DMS79 (cell line): ENCODE measurements at regions not wholly inside any gene's neighbourhood (a gene's known extent, or its start where the extent isn't known, plus 50 kb on each side); places are given as distances from the start of the nearest gene placed in this dataset.
"Not testable (repeated sequence)": the region's sequence is repeated elsewhere in the genome, so short reads cannot be mapped to it uniquely, and the experiment has no call there.

Experiments used
- DNase-seq: peaks from one replicate; lab custom pipeline; 2025; lab: John Stamatoyannopoulos, UW

GRCh38 chr10:31187607-31188210 lies 131.3 kb upstream of the ZEB1 start:
- DNase-seq, result no peak

GRCh38 chr10:31188792-31189406 lies 130.1 kb upstream of the ZEB1 start:
- DNase-seq, result no peak

- DNase-seq, result no peak
Observed at GRCh38 chr10:31190488-31190887, 128.5 kb upstream of the ZEB1 start.

- no peak for DNase-seq
Observed at GRCh38 chr10:31192475-31192874, 126.5 kb upstream of the ZEB1 start.

- DNase-seq, result no peak
Observed at GRCh38 chr10:31194986-31195385, 124.0 kb upstream of the ZEB1 start.

- DNase-seq, result no peak
Observed at GRCh38 chr10:31197886-31198285, 121.1 kb upstream of the ZEB1 start.

GRCh38 chr10:31204090-31204489 lies 114.9 kb upstream of the ZEB1 start:
- no peak for DNase-seq

- DNase-seq, result no peak
Observed at GRCh38 chr10:31207636-31208035, 111.4 kb upstream of the ZEB1 start.

- DNase-seq, result no peak
Observed at GRCh38 chr10:31209478-31209877, 109.5 kb upstream of the ZEB1 start.

- no peak for DNase-seq
Observed at GRCh38 chr10:31210190-31210589, 108.8 kb upstream of the ZEB1 start.

- DNase-seq, result no peak
Observed at GRCh38 chr10:31213959-31214358, 105.1 kb upstream of the ZEB1 start.

GRCh38 chr10:31215052-31215451 lies 104.0 kb upstream of the ZEB1 start:
- no peak for DNase-seq

GRCh38 chr10:31219306-31219705 lies 99.7 kb upstream of the ZEB1 start:
- no peak for DNase-seq

- DNase-seq, result not testable (repeated sequence)
Observed at GRCh38 chr10:31228780-31229179, 90.2 kb upstream of the ZEB1 start.

- DNase-seq, result no peak
Observed at GRCh38 chr10:31239961-31240360, 79.1 kb upstream of the ZEB1 start.

- DNase-seq, result no peak
Observed at GRCh38 chr10:31242902-31243301, 76.1 kb upstream of the ZEB1 start.

GRCh38 chr10:31251118-31251517 lies 67.9 kb upstream of the ZEB1 start:
- DNase-seq, result not testable (repeated sequence)

GRCh38 chr10:31253237-31253636 lies 65.8 kb upstream of the ZEB1 start:
- DNase-seq, result no peak

- DNase-seq, result no peak
Observed at GRCh38 chr10:31261511-31262311, 57.3 kb upstream of the ZEB1 start.

- no peak for DNase-seq
Observed at GRCh38 chr10:31262672-31263071, 56.3 kb upstream of the ZEB1 start.

- no peak for DNase-seq
Observed at GRCh38 chr10:31263903-31264302, 55.1 kb upstream of the ZEB1 start.

- DNase-seq, result no peak
Observed at GRCh38 chr10:31268444-31269303, 50.3 kb upstream of the ZEB1 start.
